H1 (cell line): ENCODE measurements at regions not wholly inside any gene's neighbourhood (a gene's known extent, or its start where the extent isn't known, plus 50 kb on each side); places are given as distances from the start of the nearest gene placed in this dataset.

Experiments used
- CTCF ChIA-PET: fragments of 300-600 bp; sonication (Branson Sonifier 250); formaldehyde crosslinking; loops from one replicate; lab custom pipeline; 2021; ENCODE audit not compliant: partially characterized antibody; lab: Charles Lee
- POLR2A ChIA-PET: fragments of 300-600 bp; sonication (Branson Sonifier 250); formaldehyde crosslinking; loops from one replicate; lab custom pipeline; 2021; ENCODE audit warnings: inconsistent platforms; ENCODE audit not compliant: partially characterized antibody; lab: Charles Lee
- DNase-seq, 2 experiments: peaks; one replicate each; pipeline versions ENCODE4 v3.0.0 to v3.0.0-alpha.2; 2010 to 2022; ENCODE audit warnings: low spot score in 2 of 2, low read depth in 1 of 2, mixed read lengths in 1 of 2
- FAIRE-seq: peaks from 2 replicates; lab custom pipeline; 2011; peaks lifted over from hg19 to GRCh38; lab: Jason Lieb, UNC
- H2AFZ ChIP-seq: 2 replicates; pipeline ENCODE4 v1.8.1; 2012; ENCODE audit warnings: low read length, inconsistent platforms
- H2AK5ac ChIP-seq: 2 replicates; pipeline ENCODE4 v1.6.1; 2013; ENCODE audit warnings: low read depth, low read length
- H2BK120ac ChIP-seq: replicated peaks from 2 replicates; pipeline ENCODE3; 2013; ENCODE audit warnings: low read depth, low read length, inconsistent platforms
- H2BK12ac ChIP-seq: 2 replicates; pipeline ENCODE4 v1.6.1; 2013; ENCODE audit warnings: low read depth, low read length
- H2BK15ac ChIP-seq: 2 replicates; pipeline ENCODE4 v1.6.1; 2013; ENCODE audit warnings: low read length
- H2BK20ac ChIP-seq: 2 replicates; pipeline ENCODE4 v1.6.1; 2013; ENCODE audit warnings: low read length
- H2BK5ac ChIP-seq: 2 replicates; pipeline ENCODE4 v1.6.1; 2013; ENCODE audit warnings: low read depth, low read length
- H3K14ac ChIP-seq: 2 replicates; pipeline ENCODE4 v1.6.1; 2013; ENCODE audit warnings: inconsistent platforms; ENCODE audit not compliant: insufficient read length
- H3K18ac ChIP-seq: 2 replicates; pipeline ENCODE4 v1.6.1; 2013; ENCODE audit warnings: low read length; ENCODE audit errors: extremely low read depth
- H3K23ac ChIP-seq: 2 replicates; pipeline ENCODE4 v1.6.1; 2013; ENCODE audit warnings: inconsistent platforms; ENCODE audit not compliant: insufficient read length
- H3K23me2 ChIP-seq: 2 replicates; pipeline ENCODE4 v1.6.1; 2013; ENCODE audit warnings: low read depth, low read length
- H3K27ac ChIP-seq: 2 replicates; pipeline ENCODE4 v1.6.1; 2011; ENCODE audit warnings: low read depth, low read length, inconsistent platforms
- H3K27me3 ChIP-seq, 4 experiments: replicated peaks in 1 of 4; 1 replicate in 1 of 4; 2 replicates in 3 of 4; pipeline versions ENCODE4 v1.6.1 to v1.8.1; 2011 to 2013; ENCODE audit warnings: low read length in 3 of 4, mild to moderate bottlenecking in 3 of 4, inconsistent platforms in 2 of 4, mixed read lengths in 2 of 4, moderate library complexity in 1 of 4; ENCODE audit not compliant: control insufficient read depth in 3 of 4, insufficient read depth in 3 of 4; ENCODE audit errors: extremely low read depth in 1 of 4
- H3K36me3 ChIP-seq, 4 experiments: 2 replicates each; pipeline versions ENCODE4 v1.6.1 to v1.8.1; 2011 to 2013; ENCODE audit warnings: mild to moderate bottlenecking in 4 of 4, low read length in 3 of 4, moderate library complexity in 2 of 4, control low read depth in 1 of 4, inconsistent platforms in 1 of 4; ENCODE audit not compliant: insufficient read depth in 4 of 4, control insufficient read depth in 2 of 4
- H3K4ac ChIP-seq: replicated peaks from 2 replicates; pipeline ENCODE3; 2013; ENCODE audit warnings: low read length, low read depth, mixed read lengths, inconsistent platforms; ENCODE audit not compliant: insufficient read length
- H3K4me1 ChIP-seq, 4 experiments: replicated peaks in 1 of 4; 1 replicate in 1 of 4; 2 replicates in 3 of 4; pipeline versions ENCODE4 v1.6.1 to v1.8.1; 2011 to 2013; ENCODE audit warnings: low read length in 3 of 4, inconsistent platforms in 2 of 4, mixed read lengths in 1 of 4; ENCODE audit not compliant: insufficient read depth in 4 of 4, control insufficient read depth in 3 of 4
- H3K4me2 ChIP-seq, 2 experiments: 2 replicates each; pipeline versions ENCODE4 v1.6.1 to v1.8.1; 2011 to 2013; ENCODE audit warnings: low read depth in 2 of 2, low read length in 2 of 2, control low read depth in 1 of 2, inconsistent platforms in 1 of 2, mild to moderate bottlenecking in 1 of 2; ENCODE audit not compliant: insufficient read depth in 1 of 2
- H3K4me3 ChIP-seq, 4 experiments: fragments of 200-600, 300-600 bp in 1 of 4; sonication (generic), shearing (Covaris generic), sonication (Bioruptor Twin) in 1 of 4; 2 replicates each; pipeline versions ENCODE4 v1.5.1 to v1.8.1; 2011 to 2016; ENCODE audit warnings: low read length in 4 of 4, low read depth in 3 of 4, control low read depth in 2 of 4, inconsistent platforms in 2 of 4, mild to moderate bottlenecking in 2 of 4, mixed read lengths in 1 of 4, moderate library complexity in 1 of 4; ENCODE audit not compliant: insufficient read depth in 2 of 4; ENCODE audit errors: extremely low read depth in 1 of 4
- H3K56ac ChIP-seq: replicated peaks from 2 replicates; pipeline ENCODE3; 2013; ENCODE audit warnings: low read depth, mild to moderate bottlenecking, mixed read lengths, low read length, inconsistent platforms; ENCODE audit not compliant: insufficient read length
- H3K79me1 ChIP-seq: 2 replicates; pipeline ENCODE4 v1.6.1; 2013; ENCODE audit warnings: low read depth, low read length, control low read depth
- H3K79me2 ChIP-seq, 2 experiments: 2 replicates each; pipeline versions ENCODE4 v1.6.1 to v1.8.1; 2012 to 2013; ENCODE audit warnings: low read length in 2 of 2, mild to moderate bottlenecking in 2 of 2, inconsistent platforms in 1 of 2; ENCODE audit not compliant: insufficient read depth in 2 of 2, control insufficient read depth in 1 of 2
- H3K9ac ChIP-seq, 4 experiments: replicated peaks in 1 of 4; 1 replicate in 1 of 4; 2 replicates in 3 of 4; pipeline versions ENCODE4 v1.6.1 to v1.8.1; 2011 to 2013; ENCODE audit warnings: low read depth in 3 of 4, low read length in 3 of 4, control low read depth in 2 of 4, mild to moderate bottlenecking in 2 of 4, moderate library complexity in 2 of 4, inconsistent platforms in 1 of 4; ENCODE audit errors: extremely low read depth in 1 of 4
- H3K9me3 ChIP-seq, 2 experiments: 2 replicates each; pipeline versions ENCODE4 v1.6.1 to v1.8.1; 2012 to 2013; ENCODE audit warnings: mild to moderate bottlenecking in 2 of 2, moderate library complexity in 2 of 2, control low read depth in 1 of 2, inconsistent platforms in 1 of 2, low read depth in 1 of 2, low read length in 1 of 2, mixed read lengths in 1 of 2; ENCODE audit not compliant: insufficient read depth in 2 of 2
- H4K20me1 ChIP-seq, 2 experiments: replicated peaks in 1 of 2; 2 replicates each; pipeline versions ENCODE3 to v1.8.1; 2011 to 2013; ENCODE audit warnings: inconsistent platforms in 2 of 2, low read length in 2 of 2, mild to moderate bottlenecking in 1 of 2; ENCODE audit not compliant: insufficient read depth in 2 of 2, control insufficient read depth in 1 of 2
- H4K5ac ChIP-seq: 2 replicates; pipeline ENCODE4 v1.6.1; 2013; ENCODE audit warnings: low read length, low read depth, mixed read lengths, inconsistent platforms; ENCODE audit not compliant: insufficient read length
- H4K8ac ChIP-seq: 2 replicates; pipeline ENCODE4 v1.8.0; 2013; ENCODE audit warnings: mild to moderate bottlenecking, moderate library complexity, low read length, inconsistent platforms; ENCODE audit not compliant: insufficient read depth; ENCODE audit errors: extremely low read depth
- H4K91ac ChIP-seq: replicated peaks from 2 replicates; pipeline ENCODE3; 2013; ENCODE audit warnings: low read length, mixed read lengths, inconsistent platforms; ENCODE audit not compliant: insufficient read length
- ATF3 ChIP-seq: IDR thresholded peaks from 2 replicates; pipeline ENCODE4 v1.6.1; 2011; ENCODE audit warnings: low read depth, mild to moderate bottlenecking, low read length; ENCODE audit not compliant: insufficient read depth
- BRCA1 ChIP-seq: IDR thresholded peaks from 2 replicates; pipeline ENCODE4 v1.6.1; 2012; ENCODE audit warnings: low read depth, low read length, improper control_type of control experiment
- CBX8 ChIP-seq: fragments of 300-800, 300-1000 bp; sonication (generic); IDR thresholded peaks from 2 replicates; pipeline ENCODE4 v1.7.1; 2016; ENCODE audit warnings: low read depth, low read length, borderline replicate concordance
- EP300 ChIP-seq, 2 experiments: IDR thresholded peaks; 1 replicate in 1 of 2; 2 replicates in 1 of 2; pipeline ENCODE4 v1.6.1; 2011 to 2012; ENCODE audit warnings: low read depth in 2 of 2, low read length in 2 of 2, mild to moderate bottlenecking in 2 of 2, borderline replicate concordance in 1 of 2, inconsistent platforms in 1 of 2, moderate library complexity in 1 of 2
- HDAC2 ChIP-seq, 2 experiments: fragments of 300-600 bp in 1 of 2; sonication (generic) in 1 of 2; IDR thresholded peaks; 2 replicates each; pipeline ENCODE4 v1.6.1; 2011 to 2012; ENCODE audit warnings: low read depth in 2 of 2, low read length in 2 of 2, mild to moderate bottlenecking in 2 of 2, moderate library complexity in 2 of 2, borderline replicate concordance in 1 of 2, inconsistent platforms in 1 of 2
- HDAC6 ChIP-seq: IDR thresholded peaks from one replicate; pipeline ENCODE4 v1.7.1; 2012; ENCODE audit warnings: low read depth, mild to moderate bottlenecking, inconsistent platforms, low read length, moderate library complexity
- JUN ChIP-seq: IDR thresholded peaks from 2 replicates; pipeline ENCODE4 v1.6.1; 2011; ENCODE audit warnings: low read depth, mild to moderate bottlenecking, improper control_type of control experiment, low read length
- KDM4A ChIP-seq: IDR thresholded peaks from one replicate; pipeline ENCODE4 v1.7.1; 2012; ENCODE audit warnings: low read depth, mild to moderate bottlenecking, moderate library complexity, low read length, inconsistent platforms; ENCODE audit not compliant: severe bottlenecking
- PHF8 ChIP-seq: fragments of 200-600 bp; sonication (generic); conservative IDR thresholded peaks from 2 replicates; pipeline ENCODE4 v1.7.1; 2012; ENCODE audit warnings: low read depth, mild to moderate bottlenecking, inconsistent platforms, low read length, moderate library complexity
- SIN3A ChIP-seq, 2 experiments: IDR thresholded peaks in 1 of 2; conservative IDR thresholded peaks in 1 of 2; 2 replicates each; pipeline ENCODE4 v1.6.1; 2011 to 2012; ENCODE audit warnings: low read length in 2 of 2, improper control_type of control experiment in 1 of 2, low read depth in 1 of 2, mild to moderate bottlenecking in 1 of 2
- SP4 ChIP-seq: IDR thresholded peaks from 2 replicates; pipeline ENCODE4 v1.6.1; 2012; ENCODE audit warnings: low read length, inconsistent platforms
- SUZ12 ChIP-seq: fragments of 200-600 bp; sonication (generic); IDR thresholded peaks from 2 replicates; pipeline ENCODE4 v1.6.1; 2012; ENCODE audit warnings: mild to moderate bottlenecking, inconsistent platforms, low read length, moderate library complexity, mixed read lengths
- USF2 ChIP-seq: IDR thresholded peaks from 2 replicates; pipeline ENCODE4 v1.6.1; 2011; ENCODE audit warnings: low read length, improper control_type of control experiment
- WGBS, 2 experiments: shearing (Covaris generic) in 1 of 2; methylation state at CpG; one replicate each; pipeline versions ENCODE4 v1.1.6 to v1.1.7; 2013 to 2015; ENCODE audit warnings: low lambda C conversion rate in 2 of 2, mixed read lengths in 2 of 2, inconsistent platforms in 1 of 2, low coverage in 1 of 2, missing lambda C conversion rate in 1 of 2; ENCODE audit not compliant: insufficient replicate concordance in 2 of 2, insufficient coverage in 1 of 2, insufficient read length in 1 of 2; ENCODE audit errors: extremely low coverage in 1 of 2, missing lambda C conversion rate in 1 of 2; 5-methylcytosine and 5-hydroxymethylcytosine counted together

GRCh38 chr12:43289426-43289801 is 262.6 kb downstream of the ADAMTS20 start:
- H3K4ac ChIP-seq = no peak overlapping the region
- H3K9ac ChIP-seq = no peak overlapping the region
- no peak for TF ChIP-seq BRCA1
- no peak for TF ChIP-seq EP300 (IDR thresholded peaks at IDR 0.05; ENCODE audit: borderline replicate concordance in 1 of 2, low read depth in 2 of 2, low read length in 2 of 2)
- no peak for TF ChIP-seq HDAC6
- TF ChIP-seq JUN = no peak
- TF ChIP-seq SP4 = no peak
- no peak for TF ChIP-seq PHF8
- TF ChIP-seq SUZ12 = no peak
- no peak for TF ChIP-seq KDM4A
- TF ChIP-seq USF2 = no peak
- TF ChIP-seq HDAC2 (IDR thresholded peaks at IDR 0.05; ENCODE audit: borderline replicate concordance in 1 of 2, low read depth in 2 of 2, low read length in 2 of 2) = no peak
- TF ChIP-seq ATF3 = no peak
- no peak for TF ChIP-seq CBX8
- TF ChIP-seq SIN3A (conservative IDR thresholded peaks at IDR 0.05 in 1 of 2, IDR thresholded peaks at IDR 0.05 in 1 of 2; ENCODE audit: low read depth in 1 of 2, low read length in 2 of 2) = no peak

More at GRCh38 chr12:43289426-43289801, 262.6 kb downstream of the ADAMTS20 start:
- Histone ChIP-seq H4K5ac (no peak overlapping the region), H2BK120ac (no peak overlapping the region), H2BK20ac (no peak overlapping the region), H3K27ac (no peak overlapping the region), H3K9me3 (no peaks in the 10 kb centered on the region), H3K4me1 (no peaks in the 10 kb centered on the region), H2BK15ac (no peak overlapping the region), H4K8ac (no peak overlapping the region), H3K36me3 (no peaks in the 10 kb centered on the region), H2BK12ac (no peak overlapping the region), H2BK5ac (no peak overlapping the region), H3K79me1 (no peaks in the 10 kb centered on the region), H4K91ac (no peak overlapping the region), H2AK5ac (no peak overlapping the region), H3K14ac (no peak overlapping the region), H3K23me2 (no peaks in the 10 kb centered on the region), H2AFZ (no peak overlapping the region), H3K56ac (no peak overlapping the region), H3K23ac (no peak overlapping the region), H3K27me3 (no peaks in the 10 kb centered on the region), H3K4me3 (no peak overlapping the region), H3K4me2 (no peak overlapping the region), H3K79me2 (no peaks in the 10 kb centered on the region), H4K20me1 (no peaks in the 10 kb centered on the region), H3K18ac (no peak overlapping the region)
- DNase-seq = no peak
- CTCF ChIA-PET = no interaction called here
- POLR2A ChIA-PET = no interaction called here
- FAIRE-seq = no peak
- WGBS, 2 experiments = 88% methylated on average over 5 of the region's 5 CpGs; no CpG with 5 or more reads in 1 of the 2 experiments
